ENCODE measurements at regions not wholly inside any gene's neighbourhood (a gene's known extent, or its start where the extent isn't known, plus 50 kb on each side); places are given as distances from the start of the nearest gene placed in this dataset.
"Not testable (repeated sequence)": the region's sequence is repeated elsewhere in the genome, so short reads cannot be mapped to it uniquely, and the experiment has no call there.

GRCh38 chr13:50464349-50465251 is 378.9 kb downstream of the DLEU7 start:
- no peak for DNase-seq

GRCh38 chr13:50466456-50466855 is 377.0 kb downstream of the DLEU7 start:
- DNase-seq: no peak

GRCh38 chr13:50467156-50468110 is 376.1 kb downstream of the DLEU7 start:
- DNase-seq: no peak

- no peak for DNase-seq
These were observed 374.4 kb downstream of the DLEU7 start for GRCh38 chr13:50468849-50469669.

- not testable (repeated sequence) for DNase-seq
These were observed 370.4 kb downstream of the DLEU7 start for GRCh38 chr13:50473050-50473449.

GRCh38 chr13:50474088-50474662 is 369.3 kb downstream of the DLEU7 start:
- no peak for DNase-seq

- DNase-seq: no peak
These were observed 366.8 kb downstream of the DLEU7 start for GRCh38 chr13:50476577-50477285.

GRCh38 chr13:50481936-50482335 is 361.6 kb downstream of the DLEU7 start:
- no peak for DNase-seq

GRCh38 chr13:50483416-50483815 is 360.1 kb downstream of the DLEU7 start:
- no peak for DNase-seq

GRCh38 chr13:50484472-50485113 is 358.9 kb downstream of the DLEU7 start:
- no peak for DNase-seq

- no peak for DNase-seq
These were observed 357.2 kb downstream of the DLEU7 start for GRCh38 chr13:50485979-50486935.

- no peak for DNase-seq
These were observed 349.8 kb downstream of the DLEU7 start for GRCh38 chr13:50493683-50494082.

- no peak for DNase-seq
These were observed 349.4 kb downstream of the DLEU7 start for GRCh38 chr13:50494138-50494537.

GRCh38 chr13:50503212-50503611 is 340.3 kb downstream of the DLEU7 start:
- not testable (repeated sequence) for DNase-seq

GRCh38 chr13:50509167-50509566 is 334.3 kb downstream of the DLEU7 start:
- DNase-seq: no peak

GRCh38 chr13:50509771-50510441 is 333.6 kb downstream of the DLEU7 start:
- DNase-seq: no peak

- DNase-seq: not testable (repeated sequence)
These were observed 332.5 kb downstream of the DLEU7 start for GRCh38 chr13:50510885-50511545.

- DNase-seq: peak in 1 of 2 donors; percentile 16
These were observed 331.6 kb downstream of the DLEU7 start for GRCh38 chr13:50511877-50512341.
